ENCODE measurements at regions not wholly inside any gene's neighbourhood (a gene's known extent, or its start where the extent isn't known, plus 50 kb on each side); places are given as distances from the start of the nearest gene placed in this dataset.

DNA sequence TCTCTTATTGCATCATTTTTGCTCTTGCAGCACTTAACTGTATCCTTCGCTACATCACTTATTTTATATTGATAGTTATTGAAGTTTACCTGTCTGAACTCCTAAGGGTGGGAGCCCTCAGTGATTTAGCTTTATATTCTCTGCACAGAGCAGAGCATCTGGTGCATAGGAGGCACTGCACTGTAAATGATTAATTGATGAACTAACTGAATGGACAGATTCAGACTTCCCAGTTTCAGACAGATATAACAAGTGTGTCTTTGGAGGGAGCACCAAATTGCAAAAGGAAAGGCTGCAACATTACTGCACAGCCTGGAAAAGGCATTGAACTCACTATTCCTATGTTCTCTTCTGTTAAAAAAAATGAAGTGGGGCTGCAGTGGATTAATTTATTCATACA, 160.3 kb downstream of the EDN1 start:
- TF ChIP-seq POLR2A (IDR thresholded peaks at IDR 0.05; ENCODE audit: low read length): no peak
- TF ChIP-seq GATA1 (IDR thresholded peaks at IDR 0.05; ENCODE audit: low read depth, low read length): no peak
